DOHH2 (cell line): ENCODE measurements at regions not wholly inside any gene's neighbourhood (a gene's known extent, or its start where the extent isn't known, plus 50 kb on each side); places are given as distances from the start of the nearest gene placed in this dataset.

ENCODE experiments used
- H3F3A ChIP-seq: fragments of 200-600 bp; sonication (generic), shearing (Covaris generic); 2 replicates; pipeline ENCODE4 v1.6.0; 2016; ENCODE audit warnings: antibody characterized with exemption, mild to moderate bottlenecking; ENCODE audit not compliant: control insufficient read depth, insufficient read depth
- H3K27ac ChIP-seq: fragments of 200-600 bp; sonication (generic); 2 replicates; pipeline ENCODE4 v1.5.1; 2014; ENCODE audit warnings: low read depth, mild to moderate bottlenecking, low read length, moderate library complexity
- H3K27me3 ChIP-seq: fragments of 200-600 bp; sonication (generic); 2 replicates; pipeline ENCODE4 v1.6.1; 2014; ENCODE audit warnings: mild to moderate bottlenecking, low read length, mixed read lengths; ENCODE audit not compliant: control insufficient read depth
- H3K36me3 ChIP-seq: fragments of 200-600 bp; sonication (generic); 2 replicates; pipeline ENCODE4 v1.6.1; 2014; ENCODE audit warnings: mild to moderate bottlenecking, low read length, moderate library complexity, mixed read lengths; ENCODE audit not compliant: control insufficient read depth
- H3K4me1 ChIP-seq: fragments of 200-600 bp; sonication (generic); 2 replicates; pipeline ENCODE4 v1.6.1; 2014; ENCODE audit warnings: mild to moderate bottlenecking, low read length, mixed read lengths; ENCODE audit not compliant: control insufficient read depth
- H3K4me2 ChIP-seq: fragments of 200-600 bp; sonication (generic); 2 replicates; pipeline ENCODE4 v1.6.0; 2014; ENCODE audit warnings: mild to moderate bottlenecking, low read length, moderate library complexity
- H3K4me3 ChIP-seq: fragments of 200-600 bp; sonication (generic); 2 replicates; pipeline ENCODE4 v1.5.1; 2014; ENCODE audit warnings: mild to moderate bottlenecking, low read length, mixed read lengths
- H3K79me2 ChIP-seq: fragments of 200-600 bp; sonication (generic); 2 replicates; pipeline ENCODE4 v1.6.1; 2014; ENCODE audit warnings: mild to moderate bottlenecking, low read length, mixed read lengths; ENCODE audit not compliant: control insufficient read depth
- H3K9me2 ChIP-seq: fragments of 200-600 bp; sonication (generic); replicated peaks from 2 replicates; pipeline ENCODE4 v1.6.1; 2014; ENCODE audit warnings: mild to moderate bottlenecking, low read length, mixed read lengths; ENCODE audit not compliant: control insufficient read depth
- H3K9me3 ChIP-seq: fragments of 200-600 bp; sonication (generic); 2 replicates; pipeline ENCODE4 v1.6.1; 2014; ENCODE audit warnings: antibody characterized with exemption, low read length, mixed read lengths; ENCODE audit not compliant: control insufficient read depth, insufficient read depth
- H4K20me1 ChIP-seq: fragments of 200-600 bp; sonication (generic); 2 replicates; pipeline ENCODE4 v1.6.0; 2014; ENCODE audit warnings: low read depth, mild to moderate bottlenecking, antibody characterized with exemption, low read length, moderate library complexity; ENCODE audit not compliant: control insufficient read depth, insufficient read depth
- EZH2phosphoT487 ChIP-seq: fragments of 200-600 bp; sonication (generic); IDR thresholded peaks from 2 replicates; pipeline ENCODE4 v1.6.1; 2017; ENCODE audit warnings: borderline replicate concordance, mild to moderate bottlenecking, antibody characterized with exemption, low read length, moderate library complexity, mixed read lengths
- TF ChIP-seq, protein P1 (sequence below): fragments of 200-600 bp; sonication (generic); IDR thresholded peaks from one replicate; pipeline ENCODE4 v1.5.1; 2014; ENCODE audit warnings: antibody characterized with exemption, mild to moderate bottlenecking, low read depth, low read length; ENCODE audit not compliant: poor library complexity, severe bottlenecking

GRCh38 chr14:41289025-41289424, 317.7 kb upstream of the LRFN5 start:
- Histone ChIP-seq H4K20me1 (no peaks in the 10 kb centered on the region), H3K79me2 (no peaks in the 10 kb centered on the region), H3K27ac (no peak overlapping the region), H3K4me2 (no peak overlapping the region), H3F3A (no peaks in the 10 kb centered on the region), H3K9me3 (no peaks in the 10 kb centered on the region), H3K4me3 (no peak overlapping the region), H3K36me3 (no peaks in the 10 kb centered on the region), H3K9me2 (no peaks in the 10 kb centered on the region), H3K27me3 (no peaks in the 10 kb centered on the region), H3K4me1 (no peaks in the 10 kb centered on the region)
- no peak for TF ChIP-seq EZH2phosphoT487
- TF ChIP-seq, protein P1, sequence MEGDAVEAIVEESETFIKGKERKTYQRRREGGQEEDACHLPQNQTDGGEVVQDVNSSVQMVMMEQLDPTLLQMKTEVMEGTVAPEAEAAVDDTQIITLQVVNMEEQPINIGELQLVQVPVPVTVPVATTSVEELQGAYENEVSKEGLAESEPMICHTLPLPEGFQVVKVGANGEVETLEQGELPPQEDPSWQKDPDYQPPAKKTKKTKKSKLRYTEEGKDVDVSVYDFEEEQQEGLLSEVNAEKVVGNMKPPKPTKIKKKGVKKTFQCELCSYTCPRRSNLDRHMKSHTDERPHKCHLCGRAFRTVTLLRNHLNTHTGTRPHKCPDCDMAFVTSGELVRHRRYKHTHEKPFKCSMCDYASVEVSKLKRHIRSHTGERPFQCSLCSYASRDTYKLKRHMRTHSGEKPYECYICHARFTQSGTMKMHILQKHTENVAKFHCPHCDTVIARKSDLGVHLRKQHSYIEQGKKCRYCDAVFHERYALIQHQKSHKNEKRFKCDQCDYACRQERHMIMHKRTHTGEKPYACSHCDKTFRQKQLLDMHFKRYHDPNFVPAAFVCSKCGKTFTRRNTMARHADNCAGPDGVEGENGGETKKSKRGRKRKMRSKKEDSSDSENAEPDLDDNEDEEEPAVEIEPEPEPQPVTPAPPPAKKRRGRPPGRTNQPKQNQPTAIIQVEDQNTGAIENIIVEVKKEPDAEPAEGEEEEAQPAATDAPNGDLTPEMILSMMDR = no peak

DNA sequence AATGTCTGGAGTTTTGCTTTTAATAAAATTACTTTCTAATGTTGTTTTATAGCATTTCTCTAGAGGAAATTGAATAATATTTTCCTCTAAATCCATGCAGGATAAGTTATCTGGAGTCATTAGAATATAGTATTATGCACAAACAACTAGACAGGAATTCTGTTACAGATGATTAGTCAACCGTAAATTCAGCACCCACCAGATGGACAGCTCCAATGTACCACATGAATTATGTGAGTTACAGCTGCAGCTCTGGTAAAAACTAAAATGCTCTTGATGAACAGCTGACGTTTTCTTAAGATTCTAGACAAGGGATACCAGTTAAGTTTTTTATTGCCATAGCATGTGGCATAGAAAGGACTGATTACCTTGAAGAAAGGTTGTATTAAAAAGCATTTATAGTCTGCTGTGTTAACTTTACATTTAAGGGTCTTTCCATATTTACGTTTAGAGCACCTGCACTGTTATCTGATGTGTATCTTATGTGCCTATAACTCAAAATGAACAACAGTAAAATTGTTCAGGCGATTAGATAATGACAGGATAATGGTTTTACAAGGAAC, 321.4 kb upstream of the LRFN5 start:
- no peaks in the 10 kb centered on the region for H4K20me1 ChIP-seq
- no peaks in the 10 kb centered on the region for H3K27me3 ChIP-seq
- no peaks in the 10 kb centered on the region for H3K9me2 ChIP-seq
- no peaks in the 10 kb centered on the region for H3K9me3 ChIP-seq
- H3K4me1 ChIP-seq = no peaks in the 10 kb centered on the region
- no peaks in the 10 kb centered on the region for H3K36me3 ChIP-seq
- TF ChIP-seq, protein P1 = no peak
- TF ChIP-seq EZH2phosphoT487 = no peak
- H3F3A ChIP-seq = no peaks in the 10 kb centered on the region
- H3K4me2 ChIP-seq = no peak overlapping the region
- H3K79me2 ChIP-seq = no peaks in the 10 kb centered on the region
- H3K4me3 ChIP-seq = no peak overlapping the region
- H3K27ac ChIP-seq = no peak overlapping the region

DNA sequence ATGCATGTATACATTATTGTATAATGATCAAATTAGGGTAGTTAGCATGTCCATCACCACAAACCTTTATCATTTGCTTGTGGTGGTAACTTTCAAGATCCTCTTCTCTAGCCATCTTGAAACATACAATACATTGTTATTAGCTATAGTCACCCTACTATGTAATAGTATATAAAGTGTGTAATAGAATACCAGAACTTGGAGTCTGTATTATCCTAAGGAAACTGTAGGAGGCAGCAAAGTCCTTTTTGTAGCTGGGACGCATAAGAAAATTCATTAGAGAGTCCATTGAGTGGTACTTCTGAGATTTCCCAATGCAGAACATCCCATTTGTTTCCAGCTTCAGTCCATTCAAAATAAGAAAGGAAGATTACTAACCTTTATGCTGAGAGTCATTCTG, 325.9 kb upstream of the LRFN5 start:
- Histone ChIP-seq H3K9me3 (no peaks in the 10 kb centered on the region), H3K4me1 (no peaks in the 10 kb centered on the region), H3K27ac (no peak overlapping the region), H3K79me2 (no peaks in the 10 kb centered on the region), H3K36me3 (no peaks in the 10 kb centered on the region), H3K4me2 (no peak overlapping the region), H3K27me3 (no peaks in the 10 kb centered on the region), H3K9me2 (no peaks in the 10 kb centered on the region), H4K20me1 (no peaks in the 10 kb centered on the region), H3F3A (no peaks in the 10 kb centered on the region), H3K4me3 (no peak overlapping the region)
- TF ChIP-seq, protein P1 = peak; percentile 21
- TF ChIP-seq EZH2phosphoT487 = no peak

- Histone ChIP-seq H3F3A (no peaks in the 10 kb centered on the region), H3K9me3 (no peaks in the 10 kb centered on the region), H3K79me2 (no peaks in the 10 kb centered on the region), H3K4me2 (no peak overlapping the region), H4K20me1 (no peaks in the 10 kb centered on the region), H3K4me3 (no peak overlapping the region), H3K4me1 (no peaks in the 10 kb centered on the region), H3K27ac (no peak overlapping the region), H3K36me3 (no peaks in the 10 kb centered on the region), H3K27me3 (no peaks in the 10 kb centered on the region), H3K9me2 (no peaks in the 10 kb centered on the region)
- TF ChIP-seq, protein P1 = no peak
- no peak for TF ChIP-seq EZH2phosphoT487
These were observed 329.2 kb upstream of the LRFN5 start for GRCh38 chr14:41277450-41277849.
